GM12865 (cell line): ENCODE measurements at regions not wholly inside any gene's neighbourhood (a gene's known extent, or its start where the extent isn't known, plus 50 kb on each side); places are given as distances from the start of the nearest gene placed in this dataset.

ENCODE experiments used
- DNase-seq: peaks from one replicate; pipeline ENCODE4 v3.0.0; 2010; ENCODE audit warnings: low read depth
- H3K4me3 ChIP-seq: 2 replicates; pipeline ENCODE4 v1.5.1; 2011; ENCODE audit warnings: mild to moderate bottlenecking, low read depth, low read length, control low read depth
- CTCF ChIP-seq: IDR thresholded peaks from 2 replicates; pipeline ENCODE4 v1.5.1; 2011; ENCODE audit warnings: low read length, control low read depth, low read depth, inconsistent platforms; ENCODE audit not compliant: insufficient read depth; ENCODE audit errors: missing control alignments

GRCh38 chr5:92874790-92875189, 706.2 kb downstream of the NR2F1-AS1 start:
- H3K4me3 ChIP-seq: no peak overlapping the region
- no peak for DNase-seq
- TF ChIP-seq CTCF: no peak

GRCh38 chr5:92868442-92868841, 712.6 kb downstream of the NR2F1-AS1 start:
- no peak overlapping the region for H3K4me3 ChIP-seq
- no peak for DNase-seq
- no peak for TF ChIP-seq CTCF

GRCh38 chr5:92864591-92864990, 716.4 kb downstream of the NR2F1-AS1 start:
- no peak overlapping the region for H3K4me3 ChIP-seq
- no peak for DNase-seq
- no peak for TF ChIP-seq CTCF

GRCh38 chr5:92863666-92864065, 717.4 kb downstream of the NR2F1-AS1 start:
- no peak overlapping the region for H3K4me3 ChIP-seq
- TF ChIP-seq CTCF: no peak
- DNase-seq: no peak

GRCh38 chr5:92861531-92862285, 719.3 kb downstream of the NR2F1-AS1 start:
- TF ChIP-seq CTCF: no peak
- DNase-seq: no peak
- no peak overlapping the region for H3K4me3 ChIP-seq

GRCh38 chr5:92860061-92860460, 721.0 kb downstream of the NR2F1-AS1 start:
- no peak for TF ChIP-seq CTCF
- H3K4me3 ChIP-seq: no peak overlapping the region
- DNase-seq: no peak

- no peak for DNase-seq
- no peak overlapping the region for H3K4me3 ChIP-seq
- no peak for TF ChIP-seq CTCF
Measured at GRCh38 chr5:92852219-92852618, 728.8 kb downstream of the NR2F1-AS1 start.
